CD4-positive, alpha-beta memory T cell (primary cell): ENCODE measurements at regions not wholly inside any gene's neighbourhood (a gene's known extent, or its start where the extent isn't known, plus 50 kb on each side); places are given as distances from the start of the nearest gene placed in this dataset.
"Not testable (repeated sequence)": the region's sequence is repeated elsewhere in the genome, so short reads cannot be mapped to it uniquely, and the experiment has no call there.

Source experiments
- CTCF ChIA-PET: fragments of 350-600 bp; sonication (Branson Sonifier 250); formaldehyde crosslinking; loops from one replicate; lab custom pipeline; 2021; ENCODE audit warnings: inconsistent platforms; ENCODE audit not compliant: partially characterized antibody; lab: Charles Lee
- POLR2A ChIA-PET: fragments of 350-600 bp; sonication (Branson Sonifier 250); formaldehyde crosslinking; loops from one replicate; lab custom pipeline; 2021; ENCODE audit not compliant: partially characterized antibody; lab: Charles Lee
- DNase-seq, 5 donors: peaks; one replicate each; pipeline versions ENCODE4 v3.0.0 to v3.0.0-alpha.2; 2020 to 2022; ENCODE audit warnings: mixed read lengths in 1 of 5
- H3K27ac ChIP-seq: one replicate; pipeline ENCODE4 v1.7.0; 2013; ENCODE audit warnings: low read depth, low read length
- H3K27me3 ChIP-seq: 2 replicates; pipeline ENCODE4 v1.7.0; 2013; ENCODE audit warnings: mild to moderate bottlenecking, low read length, moderate library complexity; ENCODE audit not compliant: insufficient read depth
- H3K36me3 ChIP-seq: 2 replicates; pipeline ENCODE4 v1.7.0; 2013; ENCODE audit warnings: mild to moderate bottlenecking, low read length, moderate library complexity; ENCODE audit not compliant: insufficient read depth
- H3K4me1 ChIP-seq: 2 replicates; pipeline ENCODE4 v1.7.0; 2013; ENCODE audit warnings: mild to moderate bottlenecking, low read length, moderate library complexity; ENCODE audit not compliant: insufficient read depth
- H3K4me3 ChIP-seq, 2 donors: one replicate each; pipeline ENCODE4 v1.7.0; 2013; ENCODE audit warnings: low read length in 2 of 2, mild to moderate bottlenecking in 1 of 2
- H3K9me3 ChIP-seq, 2 donors: one replicate each; pipeline ENCODE4 v1.7.0; 2013; ENCODE audit warnings: low read length in 2 of 2, control low read depth in 1 of 2; ENCODE audit not compliant: control insufficient read depth in 1 of 2
- H3K27ac Mint-ChIP-seq, 7 donors: one replicate each; pipeline ENCODE4 v1.8.0; 2020 to 2021; ENCODE audit warnings: mixed read lengths in 7 of 7, mild to moderate bottlenecking in 6 of 7, inconsistent platforms in 3 of 7, moderate library complexity in 3 of 7
- H3K27me3 Mint-ChIP-seq, 2 donors: one replicate each; pipeline ENCODE4 v1.8.0; 2020 to 2021; ENCODE audit warnings: mixed read lengths in 2 of 2
- H3K36me3 Mint-ChIP-seq, 2 donors: one replicate each; pipeline ENCODE4 v1.8.0; 2020 to 2021; ENCODE audit warnings: mixed read lengths in 2 of 2, inconsistent platforms in 1 of 2, mild to moderate bottlenecking in 1 of 2
- H3K4me1 Mint-ChIP-seq, 4 donors: one replicate each; pipeline ENCODE4 v1.8.0; 2020 to 2021; ENCODE audit warnings: mixed read lengths in 4 of 4, mild to moderate bottlenecking in 1 of 4
- H3K4me3 Mint-ChIP-seq, 8 donors: one replicate each; pipeline ENCODE4 v1.8.0; 2020 to 2021; ENCODE audit warnings: mixed read lengths in 8 of 8, mild to moderate bottlenecking in 7 of 8, moderate library complexity in 6 of 8, inconsistent platforms in 3 of 8
- H3K9me3 Mint-ChIP-seq, 8 donors: one replicate each; pipeline ENCODE4 v1.8.0; 2020 to 2021; ENCODE audit warnings: mixed read lengths in 8 of 8, mild to moderate bottlenecking in 5 of 8, inconsistent platforms in 3 of 8, moderate library complexity in 1 of 8
- intact Hi-C: fragments of 100-400 bp; cut with micrococcal nuclease; formaldehyde crosslinking; loops from one replicate; pipeline ENCODE4 v1.15.1; 2023

- Mint-ChIP-seq H3K27me3 (peaks cover 0 to 2% of the 10 kb centered on the region in 2 donors), H3K4me3 (no peak overlapping the region), H3K4me1 (no peaks in the 10 kb centered on the region), H3K9me3 (peaks cover 0 to 8% (median 2%) of the 10 kb centered on the region in 8 donors), H3K36me3 (no peaks in the 10 kb centered on the region), H3K27ac (no peak overlapping the region)
- ChIA-PET CTCF (interaction anchor here (0.6 kb wide), 1 partner anchor 67 kb away, joined by 3 read pairs; no protein-coding TSS in a partner anchor), POLR2A (no interaction called here)
- Histone ChIP-seq H3K27me3 (no peaks in the 10 kb centered on the region), H3K4me1 (no peaks in the 10 kb centered on the region), H3K9me3 (peaks cover 0 to 4% of the 10 kb centered on the region in 2 donors), H3K27ac (no peak overlapping the region), H3K4me3 (no peak overlapping the region), H3K36me3 (no peaks in the 10 kb centered on the region)
- DNase-seq = no peak
- intact Hi-C loops = no loop called here
Measured at GRCh38 chr5:154673506-154673905, 81.7 kb upstream of the LARP1 start.

GRCh38 chr5:154669913-154670312, 85.3 kb upstream of the LARP1 start:
- H3K4me1 Mint-ChIP-seq, H3K27me3 Mint-ChIP-seq, H3K9me3 ChIP-seq, H3K36me3 ChIP-seq, H3K4me3 Mint-ChIP-seq, CTCF ChIA-PET, DNase-seq, H3K27ac ChIP-seq, H3K27ac Mint-ChIP-seq, H3K27me3 ChIP-seq, H3K4me1 ChIP-seq, POLR2A ChIA-PET, intact Hi-C loops, H3K4me3 ChIP-seq, H3K36me3 Mint-ChIP-seq: not testable (repeated sequence)
- H3K9me3 Mint-ChIP-seq = peaks cover 2 to 28% (median 15%) of the 10 kb centered on the region in 8 donors

GRCh38 chr5:154669402-154669801, 85.8 kb upstream of the LARP1 start:
- Histone ChIP-seq H3K27me3 (no peaks in the 10 kb centered on the region), H3K4me3 (no peak overlapping the region), H3K36me3 (no peaks in the 10 kb centered on the region), H3K4me1 (no peaks in the 10 kb centered on the region), H3K9me3 (peaks cover 0 to 4% of the 10 kb centered on the region in 2 donors), H3K27ac (no peak overlapping the region)
- Mint-ChIP-seq H3K27me3 (peaks cover under 1 to 2% of the 10 kb centered on the region in 2 donors), H3K4me1 (no peaks in the 10 kb centered on the region), H3K27ac (no peak overlapping the region), H3K9me3 (peaks cover 2 to 31% (median 19%) of the 10 kb centered on the region in 8 donors), H3K4me3 (no peak overlapping the region), H3K36me3 (peaks cover 4 to 10% of the 10 kb centered on the region in 2 donors)
- DNase-seq = no peak
- ChIA-PET POLR2A (no interaction called here), CTCF (no interaction called here)
- intact Hi-C loops = no loop called here

DNA sequence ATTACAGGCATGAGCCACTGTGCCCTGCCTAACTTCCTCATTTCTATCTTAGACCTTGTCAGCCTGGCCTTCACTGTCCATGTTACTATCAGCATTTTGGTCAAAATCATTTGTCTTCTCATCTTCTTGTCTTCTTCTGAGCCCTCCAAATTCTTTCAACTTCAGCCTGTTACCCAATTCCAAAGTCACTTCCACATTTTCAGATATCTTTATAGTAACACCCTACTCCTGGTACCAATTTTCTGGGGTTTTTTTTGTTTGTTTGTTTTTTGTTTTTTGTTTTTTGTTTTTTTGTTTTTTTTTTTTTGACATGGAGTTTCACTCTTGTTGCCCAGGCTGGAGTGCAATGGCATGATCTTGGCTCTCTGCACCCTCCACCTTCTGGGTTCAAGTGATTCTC, 90.3 kb upstream of the LARP1 start:
- ChIA-PET POLR2A (no interaction called here), CTCF (no interaction called here)
- no peak overlapping the region for H3K27ac Mint-ChIP-seq
- Histone ChIP-seq H3K4me3 (no peak overlapping the region), H3K4me1 (no peaks in the 10 kb centered on the region), H3K27me3 (no peaks in the 10 kb centered on the region), H3K36me3 (no peaks in the 10 kb centered on the region), H3K9me3 (peaks cover 0 to 4% of the 10 kb centered on the region in 2 donors), H3K27ac (no peak overlapping the region)
- no peak for DNase-seq
- no peaks in the 10 kb centered on the region for H3K4me1 Mint-ChIP-seq
- H3K27me3 Mint-ChIP-seq = peaks cover 0 to 2% of the 10 kb centered on the region in 2 donors
- H3K4me3 Mint-ChIP-seq = no peak overlapping the region
- intact Hi-C loops = no loop called here
- peaks cover 4 to 10% of the 10 kb centered on the region in 2 donors for H3K36me3 Mint-ChIP-seq
- H3K9me3 Mint-ChIP-seq = peaks cover 4 to 33% (median 24%) of the 10 kb centered on the region in 8 donors

GRCh38 chr5:154663424-154663823, 91.8 kb upstream of the LARP1 start:
- H3K4me1 ChIP-seq = no peaks in the 10 kb centered on the region
- Mint-ChIP-seq H3K36me3 (peaks cover 4 to 10% of the 10 kb centered on the region in 2 donors), H3K27me3 (peaks cover 0 to 2% of the 10 kb centered on the region in 2 donors), H3K9me3 (peaks cover 3 to 29% (median 21%) of the 10 kb centered on the region in 8 donors), H3K4me3 (no peak overlapping the region), H3K4me1 (no peaks in the 10 kb centered on the region), H3K27ac (no peak overlapping the region)
- no peak for DNase-seq
- H3K27ac ChIP-seq = no peak overlapping the region
- H3K9me3 ChIP-seq = no peaks in the 10 kb centered on the region
- no peaks in the 10 kb centered on the region for H3K36me3 ChIP-seq
- ChIA-PET POLR2A (no interaction called here), CTCF (no interaction called here)
- H3K27me3 ChIP-seq = no peaks in the 10 kb centered on the region
- H3K4me3 ChIP-seq = no peak overlapping the region
- intact Hi-C loops = no loop called here

DNA sequence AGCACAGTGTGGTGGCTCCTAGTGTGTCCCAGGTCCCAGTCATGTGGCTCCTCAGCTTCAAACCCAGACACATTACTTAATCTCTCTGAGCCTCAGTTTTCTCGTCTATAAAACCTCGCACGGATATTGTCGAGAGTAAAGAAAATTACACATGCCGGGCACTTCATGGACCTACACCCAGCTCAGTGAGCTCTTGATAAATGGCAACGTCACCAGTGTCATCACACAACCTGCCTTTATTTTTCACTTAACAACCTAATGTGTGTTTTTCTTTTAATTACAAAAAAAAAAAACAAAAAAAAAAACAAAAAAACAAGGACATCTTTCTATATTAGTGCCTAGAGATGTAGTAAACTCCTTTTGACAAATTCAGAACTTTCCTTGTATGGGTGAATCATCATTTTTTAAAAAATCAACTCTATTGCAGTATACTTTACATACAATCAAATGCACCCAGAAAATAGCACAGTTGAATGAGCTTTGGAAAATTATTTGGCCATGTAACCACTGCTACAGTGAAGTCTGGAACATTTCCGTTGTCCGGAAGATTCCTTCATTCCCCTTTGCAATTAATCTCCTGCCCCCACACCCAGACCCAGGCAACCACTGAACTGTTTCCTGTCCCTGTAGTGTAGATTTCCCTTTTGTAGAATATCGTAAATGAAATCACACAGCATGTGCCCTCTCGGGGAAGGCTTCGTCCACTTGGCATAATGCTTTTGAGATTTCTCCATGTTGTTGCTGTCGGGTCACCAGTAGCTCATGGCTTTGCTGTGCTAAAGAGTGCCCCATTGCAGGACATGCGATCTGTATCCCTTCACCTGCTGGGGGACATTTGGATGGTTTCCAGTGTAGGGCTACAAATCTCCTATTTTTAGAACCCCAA, 100.4 kb upstream of the LARP1 start:
- Mint-ChIP-seq H3K9me3 (no peaks in the 10 kb centered on the region), H3K27me3 (no peaks in the 10 kb centered on the region), H3K4me1 (peaks cover 2 to 5% (median 4%) of the 10 kb centered on the region in 4 donors), H3K36me3 (no peaks in the 10 kb centered on the region), H3K4me3 (peak overlapping the region in 1 of 8 donors; percentile 39), H3K27ac (peak overlapping the region in 3 of 7 donors; percentile 50 to 55 (median 50))
- DNase-seq = no peak
- H3K4me3 ChIP-seq = no peak overlapping the region
- H3K4me1 ChIP-seq = no peaks in the 10 kb centered on the region
- H3K27ac ChIP-seq = no peak overlapping the region
- no peaks in the 10 kb centered on the region for H3K36me3 ChIP-seq
- CTCF ChIA-PET = interaction anchor here (0.7 kb wide), 2 partner anchors 24 to 487 kb away, joined by 3 read pairs; no protein-coding TSS in a partner anchor
- intact Hi-C loops = loop anchor here (5.0 to 10.0 kb wide), 2 partner anchors 103 to 250 kb away; partner anchors contain the start of gene LARP1
- H3K27me3 ChIP-seq = no peaks in the 10 kb centered on the region
- POLR2A ChIA-PET = no interaction called here
- no peaks in the 10 kb centered on the region for H3K9me3 ChIP-seq

GRCh38 chr5:154653764-154654485, 101.3 kb upstream of the LARP1 start:
- intact Hi-C loops = loop anchor here (5.0 to 10.0 kb wide), 2 partner anchors 103 to 251 kb away; partner anchors contain the start of gene LARP1
- Mint-ChIP-seq H3K4me3 (peak overlapping the region in 1 of 8 donors; percentile 39), H3K4me1 (peaks cover 2 to 5% (median 4%) of the 10 kb centered on the region in 4 donors), H3K36me3 (no peaks in the 10 kb centered on the region), H3K27me3 (no peaks in the 10 kb centered on the region), H3K9me3 (no peaks in the 10 kb centered on the region), H3K27ac (peak overlapping the region in 1 of 7 donors; percentile 50)
- H3K4me3 ChIP-seq = no peak overlapping the region
- ChIA-PET CTCF (interaction anchor here (0.7 kb wide), 1 partner anchor 488 kb away, joined by 3 read pairs; no protein-coding TSS in a partner anchor), POLR2A (no interaction called here)
- no peaks in the 10 kb centered on the region for H3K27me3 ChIP-seq
- no peak overlapping the region for H3K27ac ChIP-seq
- H3K36me3 ChIP-seq = no peaks in the 10 kb centered on the region
- DNase-seq = no peak
- H3K4me1 ChIP-seq = no peaks in the 10 kb centered on the region
- no peaks in the 10 kb centered on the region for H3K9me3 ChIP-seq
